Loucy (cell line): ENCODE measurements at regions not wholly inside any gene's neighbourhood (a gene's known extent, or its start where the extent isn't known, plus 50 kb on each side); places are given as distances from the start of the nearest gene placed in this dataset.

ENCODE experiments used
- H2AFZ ChIP-seq: fragments of 200-600 bp; sonication (generic); 2 replicates; pipeline ENCODE4 v1.6.0; 2016; ENCODE audit warnings: antibody characterized with exemption, mild to moderate bottlenecking, low read length, moderate library complexity
- H3F3A ChIP-seq: fragments of 200-600 bp; 2 replicates; pipeline ENCODE4 v1.6.0; 2016; ENCODE audit warnings: antibody characterized with exemption, low read depth, mild to moderate bottlenecking
- H3K27me3 ChIP-seq: fragments of 200-600 bp; sonication (generic); 2 replicates; pipeline ENCODE4 v1.6.1; 2014; ENCODE audit warnings: low read length, mild to moderate bottlenecking; ENCODE audit not compliant: insufficient read depth, poor library complexity, severe bottlenecking
- H3K36me3 ChIP-seq: fragments of 200-600 bp; sonication (generic); 2 replicates; pipeline ENCODE4 v1.6.1; 2016; ENCODE audit warnings: low read length; ENCODE audit not compliant: insufficient read depth
- H3K4me1 ChIP-seq: fragments of 200-600 bp; sonication (generic); 2 replicates; pipeline ENCODE4 v1.5.1; 2014; ENCODE audit warnings: low read length, mild to moderate bottlenecking; ENCODE audit not compliant: insufficient read depth, poor library complexity, severe bottlenecking
- H3K4me2 ChIP-seq: fragments of 200-600 bp; sonication (generic); 2 replicates; pipeline ENCODE4 v1.6.0; 2014; ENCODE audit warnings: antibody characterized with exemption, low read length, low read depth, mild to moderate bottlenecking; ENCODE audit not compliant: poor library complexity, severe bottlenecking
- H3K4me3 ChIP-seq: fragments of 200-600 bp; sonication (generic); 2 replicates; pipeline ENCODE4 v1.5.1; 2014; ENCODE audit warnings: low read length, mild to moderate bottlenecking, mixed read lengths; ENCODE audit not compliant: poor library complexity, severe bottlenecking
- H3K79me2 ChIP-seq: fragments of 200-600 bp; sonication (generic); 2 replicates; pipeline ENCODE4 v1.6.1; 2014; ENCODE audit warnings: low read length; ENCODE audit not compliant: insufficient read depth
- H3K9ac ChIP-seq: fragments of 200-600 bp; sonication (generic); 2 replicates; pipeline ENCODE4 v1.6.0; 2014; ENCODE audit warnings: mild to moderate bottlenecking, low read depth, low read length, moderate library complexity; ENCODE audit not compliant: poor library complexity, severe bottlenecking
- H3K9me2 ChIP-seq: fragments of 200-600 bp; sonication (generic); replicated peaks from 2 replicates; pipeline ENCODE4 v1.6.1; 2016; ENCODE audit warnings: low read depth, low read length, mixed read lengths
- H3K9me3 ChIP-seq: fragments of 200-600 bp; sonication (generic); 2 replicates; pipeline ENCODE4 v1.6.1; 2014; ENCODE audit warnings: mild to moderate bottlenecking, antibody characterized with exemption, low read length, low read depth; ENCODE audit not compliant: insufficient read depth
- H4K20me1 ChIP-seq: fragments of 200-600 bp; sonication (generic); 2 replicates; pipeline ENCODE4 v1.6.0; 2014; ENCODE audit warnings: antibody characterized with exemption, low read length, mild to moderate bottlenecking; ENCODE audit not compliant: insufficient read depth, poor library complexity, severe bottlenecking
- EZH2phosphoT487 ChIP-seq: fragments of 200-600 bp; IDR thresholded peaks from 2 replicates; pipeline ENCODE4 v1.6.1; 2018; ENCODE audit warnings: antibody characterized with exemption, mild to moderate bottlenecking, moderate library complexity, borderline replicate concordance
- TF ChIP-seq, protein P1 (sequence below): fragments of 200-600 bp; sonication (generic); conservative IDR thresholded peaks from 2 replicates; pipeline ENCODE4 v1.5.1; 2014; ENCODE audit warnings: mild to moderate bottlenecking, antibody characterized with exemption, low read length

DNA sequence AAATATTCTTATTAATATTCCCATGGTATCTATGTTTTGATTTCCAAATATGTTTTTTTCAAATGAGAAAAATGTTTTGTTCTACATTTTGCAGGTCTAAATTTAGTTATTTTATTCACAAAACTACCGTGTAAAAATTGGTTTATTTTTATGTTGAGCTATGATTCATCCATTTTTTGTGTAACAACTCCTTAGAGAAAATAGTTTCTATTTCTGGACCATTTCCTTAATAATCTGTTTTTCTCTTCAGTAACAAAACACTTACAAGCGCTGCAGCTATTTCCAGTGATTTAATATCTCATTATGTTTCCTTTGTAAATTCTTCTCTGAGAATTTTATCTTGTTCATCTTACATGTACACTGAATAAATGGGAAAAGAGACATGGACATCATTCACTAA is 550.7 kb upstream of the SLITRK5 start:
- Histone ChIP-seq H3K27me3 (no peaks in the 10 kb centered on the region), H3K9ac (no peak overlapping the region), H3K9me3 (no peaks in the 10 kb centered on the region), H3K4me3 (no peak overlapping the region), H3K36me3 (no peaks in the 10 kb centered on the region), H3K4me2 (no peak overlapping the region), H3F3A (no peaks in the 10 kb centered on the region), H3K9me2 (no peaks in the 10 kb centered on the region), H3K79me2 (no peaks in the 10 kb centered on the region), H4K20me1 (no peaks in the 10 kb centered on the region), H3K4me1 (no peaks in the 10 kb centered on the region), H2AFZ (no peak overlapping the region)
- no peak for TF ChIP-seq EZH2phosphoT487
- TF ChIP-seq, protein P1, sequence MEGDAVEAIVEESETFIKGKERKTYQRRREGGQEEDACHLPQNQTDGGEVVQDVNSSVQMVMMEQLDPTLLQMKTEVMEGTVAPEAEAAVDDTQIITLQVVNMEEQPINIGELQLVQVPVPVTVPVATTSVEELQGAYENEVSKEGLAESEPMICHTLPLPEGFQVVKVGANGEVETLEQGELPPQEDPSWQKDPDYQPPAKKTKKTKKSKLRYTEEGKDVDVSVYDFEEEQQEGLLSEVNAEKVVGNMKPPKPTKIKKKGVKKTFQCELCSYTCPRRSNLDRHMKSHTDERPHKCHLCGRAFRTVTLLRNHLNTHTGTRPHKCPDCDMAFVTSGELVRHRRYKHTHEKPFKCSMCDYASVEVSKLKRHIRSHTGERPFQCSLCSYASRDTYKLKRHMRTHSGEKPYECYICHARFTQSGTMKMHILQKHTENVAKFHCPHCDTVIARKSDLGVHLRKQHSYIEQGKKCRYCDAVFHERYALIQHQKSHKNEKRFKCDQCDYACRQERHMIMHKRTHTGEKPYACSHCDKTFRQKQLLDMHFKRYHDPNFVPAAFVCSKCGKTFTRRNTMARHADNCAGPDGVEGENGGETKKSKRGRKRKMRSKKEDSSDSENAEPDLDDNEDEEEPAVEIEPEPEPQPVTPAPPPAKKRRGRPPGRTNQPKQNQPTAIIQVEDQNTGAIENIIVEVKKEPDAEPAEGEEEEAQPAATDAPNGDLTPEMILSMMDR, result no peak

DNA sequence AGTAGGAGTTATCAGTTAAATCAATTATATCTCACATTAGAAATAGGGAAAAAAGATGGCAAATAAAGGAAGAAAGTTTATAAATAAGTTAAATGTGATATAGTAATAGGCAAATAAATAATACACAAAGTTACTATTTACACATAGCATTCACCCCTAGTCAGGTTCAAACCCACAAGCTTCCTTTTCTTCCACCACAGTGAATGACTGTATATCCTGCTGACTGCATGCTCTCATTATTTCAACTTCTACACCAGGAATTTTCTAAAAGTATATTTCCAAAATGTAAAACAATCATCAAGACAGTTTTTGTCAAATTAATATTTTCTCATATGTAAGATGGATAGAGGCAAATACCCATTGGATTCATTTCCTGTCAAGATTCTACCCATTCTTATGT is 548.6 kb upstream of the SLITRK5 start:
- no peaks in the 10 kb centered on the region for H3K79me2 ChIP-seq
- no peak overlapping the region for H3K4me2 ChIP-seq
- no peak overlapping the region for H3K9ac ChIP-seq
- no peak for TF ChIP-seq EZH2phosphoT487
- TF ChIP-seq, protein P1, result no peak
- H2AFZ ChIP-seq, result no peak overlapping the region
- H3K9me2 ChIP-seq, result no peaks in the 10 kb centered on the region
- no peaks in the 10 kb centered on the region for H3K36me3 ChIP-seq
- no peak overlapping the region for H3K4me3 ChIP-seq
- no peaks in the 10 kb centered on the region for H3F3A ChIP-seq
- no peaks in the 10 kb centered on the region for H3K9me3 ChIP-seq
- no peaks in the 10 kb centered on the region for H4K20me1 ChIP-seq
- H3K27me3 ChIP-seq, result no peaks in the 10 kb centered on the region
- H3K4me1 ChIP-seq, result no peaks in the 10 kb centered on the region

DNA sequence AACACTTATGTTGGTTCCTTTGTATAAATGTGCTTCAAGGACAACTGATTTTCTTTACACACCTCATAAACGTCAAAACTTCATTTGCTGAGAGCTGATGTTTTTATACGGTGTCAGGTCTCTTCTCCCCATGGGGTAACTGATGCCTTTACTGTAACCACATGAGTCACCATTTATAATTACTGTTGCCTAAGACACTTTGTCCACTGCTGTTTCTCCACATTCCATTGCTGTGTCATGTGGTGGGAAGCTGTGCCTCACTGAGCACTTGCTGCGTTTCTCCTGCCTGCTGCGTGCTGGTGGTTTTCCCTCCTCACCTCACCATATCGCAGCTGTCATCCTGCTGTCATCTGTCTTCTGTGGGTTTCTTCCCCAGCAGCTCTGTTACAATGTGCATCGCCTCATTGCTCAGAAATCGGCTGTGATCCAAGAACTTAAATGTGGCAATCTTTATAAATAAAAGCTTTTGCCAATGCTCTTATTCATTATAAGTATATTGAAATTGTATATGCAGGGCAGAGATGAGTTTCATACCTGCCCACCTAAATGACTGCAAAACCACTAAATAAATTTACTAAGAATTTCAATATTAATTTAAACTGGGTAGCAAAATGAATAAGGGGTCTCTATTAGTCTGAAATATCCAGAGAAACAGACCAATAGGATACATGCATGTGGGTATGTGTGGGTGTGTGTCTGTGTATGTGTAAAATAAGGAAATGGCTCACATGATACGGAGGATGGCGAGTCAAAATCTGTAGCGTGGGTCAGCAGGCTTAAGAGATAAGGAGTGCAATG is 547.0 kb upstream of the SLITRK5 start:
- Histone ChIP-seq H2AFZ (no peak overlapping the region), H3F3A (no peaks in the 10 kb centered on the region), H3K4me3 (no peak overlapping the region), H3K9me3 (no peaks in the 10 kb centered on the region), H3K9me2 (no peaks in the 10 kb centered on the region), H3K9ac (no peak overlapping the region), H3K4me1 (no peaks in the 10 kb centered on the region), H3K4me2 (no peak overlapping the region), H3K36me3 (no peaks in the 10 kb centered on the region), H3K79me2 (no peaks in the 10 kb centered on the region), H4K20me1 (no peaks in the 10 kb centered on the region), H3K27me3 (no peaks in the 10 kb centered on the region)
- TF ChIP-seq, protein P1, result no peak
- no peak for TF ChIP-seq EZH2phosphoT487
